Liver (tissue), 3 donors: ENCODE measurements at regions not wholly inside any gene's neighbourhood (a gene's known extent, or its start where the extent isn't known, plus 50 kb on each side); places are given as distances from the start of the nearest gene placed in this dataset.

Experiments
- ATF3 ChIP-seq: IDR thresholded peaks from 2 replicates; pipeline ENCODE4 v1.6.1; 2016; ENCODE audit warnings: antibody characterized with exemption
- CTCF ChIP-seq: fragments of 150-350 bp; IDR thresholded peaks from 2 replicates; pipeline ENCODE4 v1.5.1; 2017; ENCODE audit warnings: improper control_type of control experiment, low read depth, low read length; ENCODE audit not compliant: missing input control
- EGR1 ChIP-seq, 2 donors: IDR thresholded peaks; 2 replicates each; pipeline ENCODE4 v1.6.1; 2016 to 2018; ENCODE audit warnings: antibody characterized with exemption in 2 of 2, low read depth in 2 of 2
- FOXA1 ChIP-seq: IDR thresholded peaks from 2 replicates; pipeline ENCODE4 v1.6.1; 2016; ENCODE audit warnings: antibody characterized with exemption
- GABPA ChIP-seq, 2 donors: IDR thresholded peaks in 1 of 2; conservative IDR thresholded peaks in 1 of 2; 2 replicates each; pipeline ENCODE4 v1.6.1; 2016; ENCODE audit warnings: antibody characterized with exemption in 2 of 2, mild to moderate bottlenecking in 1 of 2, moderate library complexity in 1 of 2
- JUND ChIP-seq, 2 donors: IDR thresholded peaks; 2 replicates each; pipeline ENCODE4 v1.6.1; 2016; ENCODE audit warnings: antibody characterized with exemption in 2 of 2
- MAX ChIP-seq: IDR thresholded peaks from 2 replicates; pipeline ENCODE4 v1.6.1; 2016; ENCODE audit warnings: antibody characterized with exemption
- RAD21 ChIP-seq, 2 donors: IDR thresholded peaks; 2 replicates each; pipeline ENCODE4 v1.6.1; 2016; ENCODE audit warnings: antibody characterized with exemption in 2 of 2, mild to moderate bottlenecking in 2 of 2
- REST ChIP-seq: IDR thresholded peaks from 2 replicates; pipeline ENCODE4 v1.6.1; 2016; ENCODE audit warnings: antibody characterized with exemption, mild to moderate bottlenecking
- SP1 ChIP-seq: IDR thresholded peaks from 2 replicates; pipeline ENCODE4 v1.6.1; 2018; ENCODE audit warnings: antibody characterized with exemption, mild to moderate bottlenecking
- TAF1 ChIP-seq: conservative IDR thresholded peaks from 2 replicates; pipeline ENCODE4 v1.6.1; 2016; ENCODE audit warnings: antibody characterized with exemption, mild to moderate bottlenecking
- YY1 ChIP-seq: IDR thresholded peaks from 2 replicates; pipeline ENCODE4 v1.6.1; 2016; ENCODE audit warnings: antibody characterized with exemption, mild to moderate bottlenecking
- ZBTB33 ChIP-seq: IDR thresholded peaks from 2 replicates; pipeline ENCODE4 v1.6.1; 2016; ENCODE audit warnings: antibody characterized with exemption
- donor health status: healthy.
- donor health status: healthy.

GRCh38 chr20:60820149-60820548 lies 431.9 kb upstream of the CDH4 start:
- TF ChIP-seq MAX (no peak), CTCF (no peak), ATF3 (no peak), SP1 (no peak), ZBTB33 (no peak), GABPA (IDR thresholded peaks at IDR 0.05 in 1 of 2, conservative IDR thresholded peaks at IDR 0.05 in 1 of 2) (no peak), FOXA1 (no peak), EGR1 (IDR thresholded peaks at IDR 0.05; ENCODE audit: low read depth in 2 of 2) (no peak), REST (no peak), RAD21 (IDR thresholded peaks at IDR 0.05) (no peak), TAF1 (no peak), JUND (IDR thresholded peaks at IDR 0.05) (no peak), YY1 (no peak)
